WERI-Rb-1 (cell line): ENCODE measurements at regions not wholly inside any gene's neighbourhood (a gene's known extent, or its start where the extent isn't known, plus 50 kb on each side); places are given as distances from the start of the nearest gene placed in this dataset.

Experiments
- DNase-seq: peaks from one replicate; pipeline ENCODE4 v3.0.0-alpha.2; 2020
- H3K27ac ChIP-seq: fragments of 250-450 bp; sonication (Bioruptor Pico); 2 replicates; pipeline ENCODE4 v1.5.1; 2020; ENCODE audit warnings: mild to moderate bottlenecking, moderate library complexity
- H3K27me3 ChIP-seq: fragments of 250-450 bp; sonication (Bioruptor Pico); 2 replicates; pipeline ENCODE4 v1.5.1; 2021; ENCODE audit warnings: mild to moderate bottlenecking, low read depth, moderate library complexity; ENCODE audit not compliant: insufficient read depth, severe bottlenecking
- H3K36me3 ChIP-seq: fragments of 250-450 bp; sonication (Bioruptor Pico); 2 replicates; pipeline ENCODE4 v1.5.1; 2020; ENCODE audit warnings: mild to moderate bottlenecking, moderate library complexity
- H3K4me3 ChIP-seq: 2 replicates; pipeline ENCODE4 v1.5.1; 2011; ENCODE audit warnings: low read depth, mild to moderate bottlenecking, control low read depth, low read length
- H3K9me3 ChIP-seq: fragments of 250-450 bp; sonication (Bioruptor Pico); 2 replicates; pipeline ENCODE4 v1.5.1; 2021; ENCODE audit warnings: mild to moderate bottlenecking, moderate library complexity; ENCODE audit not compliant: severe bottlenecking
- TF ChIP-seq, protein P1 (sequence below): IDR thresholded peaks from 2 replicates; pipeline ENCODE4 v1.5.1; 2011; ENCODE audit warnings: low read depth, mild to moderate bottlenecking, control low read depth, inconsistent platforms, low read length

- Histone ChIP-seq H3K36me3 (no peaks in the 10 kb centered on the region), H3K27me3 (no peaks in the 10 kb centered on the region), H3K9me3 (no peaks in the 10 kb centered on the region), H3K4me3 (no peak overlapping the region), H3K27ac (no peak overlapping the region)
- TF ChIP-seq, protein P1, sequence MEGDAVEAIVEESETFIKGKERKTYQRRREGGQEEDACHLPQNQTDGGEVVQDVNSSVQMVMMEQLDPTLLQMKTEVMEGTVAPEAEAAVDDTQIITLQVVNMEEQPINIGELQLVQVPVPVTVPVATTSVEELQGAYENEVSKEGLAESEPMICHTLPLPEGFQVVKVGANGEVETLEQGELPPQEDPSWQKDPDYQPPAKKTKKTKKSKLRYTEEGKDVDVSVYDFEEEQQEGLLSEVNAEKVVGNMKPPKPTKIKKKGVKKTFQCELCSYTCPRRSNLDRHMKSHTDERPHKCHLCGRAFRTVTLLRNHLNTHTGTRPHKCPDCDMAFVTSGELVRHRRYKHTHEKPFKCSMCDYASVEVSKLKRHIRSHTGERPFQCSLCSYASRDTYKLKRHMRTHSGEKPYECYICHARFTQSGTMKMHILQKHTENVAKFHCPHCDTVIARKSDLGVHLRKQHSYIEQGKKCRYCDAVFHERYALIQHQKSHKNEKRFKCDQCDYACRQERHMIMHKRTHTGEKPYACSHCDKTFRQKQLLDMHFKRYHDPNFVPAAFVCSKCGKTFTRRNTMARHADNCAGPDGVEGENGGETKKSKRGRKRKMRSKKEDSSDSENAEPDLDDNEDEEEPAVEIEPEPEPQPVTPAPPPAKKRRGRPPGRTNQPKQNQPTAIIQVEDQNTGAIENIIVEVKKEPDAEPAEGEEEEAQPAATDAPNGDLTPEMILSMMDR: no peak
- no peak for DNase-seq
Measured at GRCh38 chr3:74023395-74023794, 398.7 kb upstream of the PDZRN3 start.

DNA sequence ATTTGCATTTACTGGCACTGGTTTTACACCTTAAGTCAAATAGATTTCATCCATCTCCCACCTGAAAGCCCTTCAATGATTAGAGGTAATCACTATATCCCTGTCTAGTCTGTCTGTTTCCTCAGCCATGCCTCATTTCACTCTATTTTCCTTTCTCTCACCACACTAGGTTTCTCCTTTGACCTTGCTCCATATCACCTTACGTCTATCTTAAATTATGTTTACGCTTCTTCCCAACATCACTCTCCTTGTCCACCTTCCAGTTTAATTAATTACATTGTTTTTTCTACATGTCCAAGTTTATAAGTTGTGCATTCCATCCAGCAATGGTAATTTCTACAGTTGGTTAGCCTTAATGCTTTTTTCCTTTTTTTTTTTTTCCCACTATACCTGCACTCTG, 396.7 kb upstream of the PDZRN3 start:
- no peak for DNase-seq
- no peak overlapping the region for H3K4me3 ChIP-seq
- no peak overlapping the region for H3K27ac ChIP-seq
- H3K9me3 ChIP-seq: no peaks in the 10 kb centered on the region
- no peaks in the 10 kb centered on the region for H3K27me3 ChIP-seq
- TF ChIP-seq, protein P1: no peak
- H3K36me3 ChIP-seq: no peaks in the 10 kb centered on the region

DNA sequence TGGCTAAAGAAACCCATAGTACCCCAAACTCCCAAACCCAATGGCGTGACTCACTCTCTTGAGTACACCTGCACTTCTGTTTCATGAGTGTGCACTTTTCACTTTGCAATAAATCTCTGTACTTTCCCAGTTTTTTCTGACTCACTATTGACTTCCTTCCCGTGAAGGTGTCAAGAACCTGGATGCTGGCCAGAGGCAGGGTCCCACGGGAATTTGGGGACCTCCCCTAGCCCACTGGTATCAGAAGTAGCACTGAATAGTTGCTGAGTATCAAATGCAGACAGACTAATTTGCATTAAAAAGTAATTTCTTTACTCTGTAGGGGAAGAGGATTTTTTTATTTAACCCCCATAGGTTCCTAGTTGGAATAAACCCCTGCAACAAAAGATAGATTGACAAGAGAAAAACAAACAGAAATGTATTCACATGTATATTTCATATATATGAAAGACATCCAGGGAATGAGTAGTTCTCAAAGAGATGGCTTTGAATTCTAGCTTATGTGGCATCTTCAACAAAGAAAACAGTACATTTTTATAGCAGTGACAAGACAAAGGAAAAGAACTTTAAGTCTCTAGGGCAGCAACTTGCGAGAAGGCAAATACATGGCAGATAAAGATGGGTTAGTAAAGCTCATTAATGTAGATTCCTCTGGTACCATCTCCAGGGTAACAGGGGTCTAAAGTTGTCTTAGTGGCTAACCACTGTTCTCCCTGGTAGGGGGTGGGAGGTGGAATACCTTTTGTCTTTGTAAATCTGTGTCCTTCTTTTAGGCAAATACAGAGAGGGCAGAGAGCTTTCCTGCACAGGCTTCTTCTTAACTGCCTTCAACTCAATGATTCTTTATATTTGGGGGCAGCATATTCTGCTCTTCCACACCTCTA, 385.5 kb upstream of the PDZRN3 start:
- Histone ChIP-seq H3K4me3 (no peak overlapping the region), H3K27ac (no peak overlapping the region), H3K27me3 (no peaks in the 10 kb centered on the region), H3K9me3 (no peaks in the 10 kb centered on the region), H3K36me3 (no peaks in the 10 kb centered on the region)
- TF ChIP-seq, protein P1: no peak
- no peak for DNase-seq

DNA sequence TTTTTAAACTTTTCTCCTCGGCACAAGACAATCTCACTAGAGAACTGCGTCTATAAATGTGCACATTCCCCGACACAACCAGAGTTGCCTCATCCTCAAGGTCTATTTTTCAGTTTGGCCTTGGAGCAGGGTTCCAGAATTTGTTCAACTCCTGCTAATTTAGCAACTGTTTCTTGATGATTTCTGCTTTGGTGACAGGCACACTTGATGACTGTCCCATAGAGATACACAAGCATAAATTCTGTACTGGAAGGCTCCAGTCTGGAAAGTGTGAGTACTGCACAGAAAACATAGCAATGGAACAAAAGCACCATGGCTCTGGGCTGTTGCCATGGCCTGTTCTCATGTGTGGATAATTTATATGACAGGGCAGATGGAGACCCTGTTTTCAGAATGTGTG, 379.6 kb upstream of the PDZRN3 start:
- no peaks in the 10 kb centered on the region for H3K36me3 ChIP-seq
- DNase-seq: no peak
- no peak overlapping the region for H3K27ac ChIP-seq
- TF ChIP-seq, protein P1: no peak
- no peaks in the 10 kb centered on the region for H3K27me3 ChIP-seq
- H3K9me3 ChIP-seq: no peaks in the 10 kb centered on the region
- no peak overlapping the region for H3K4me3 ChIP-seq

- no peaks in the 10 kb centered on the region for H3K36me3 ChIP-seq
- H3K9me3 ChIP-seq: no peaks in the 10 kb centered on the region
- no peak for DNase-seq
- no peak overlapping the region for H3K27ac ChIP-seq
- TF ChIP-seq, protein P1: no peak
- H3K27me3 ChIP-seq: no peaks in the 10 kb centered on the region
- no peak overlapping the region for H3K4me3 ChIP-seq
Measured at GRCh38 chr3:74003734-74004133, 379.0 kb upstream of the PDZRN3 start.

- Histone ChIP-seq H3K27me3 (no peaks in the 10 kb centered on the region), H3K27ac (no peak overlapping the region), H3K36me3 (no peaks in the 10 kb centered on the region), H3K9me3 (no peaks in the 10 kb centered on the region), H3K4me3 (no peak overlapping the region)
- no peak for DNase-seq
- TF ChIP-seq, protein P1: no peak
Measured at GRCh38 chr3:74001436-74001835, 376.7 kb upstream of the PDZRN3 start.
